RWPE1 (cell line): ENCODE measurements at regions not wholly inside any gene's neighbourhood (a gene's known extent, or its start where the extent isn't known, plus 50 kb on each side); places are given as distances from the start of the nearest gene placed in this dataset.

Source experiments
- CTCF ChIA-PET: fragments of 350-600 bp; sonication (Branson Sonifier 250); formaldehyde crosslinking; extraction: SDS; loops from one replicate; lab custom pipeline; 2021; lab: Yijun Ruan, JAX
- POLR2A ChIA-PET: fragments of 400-600 bp; formaldehyde crosslinking; extraction: SDS; loops from one replicate; lab custom pipeline; 2020; ENCODE audit warnings: antibody characterized with exemption; ENCODE audit not compliant: low non-redundant PET; lab: Yijun Ruan, JAX
- DNase-seq: peaks from one replicate; pipeline ENCODE4 v3.0.0; 2012; ENCODE audit warnings: low spot score
- H3K27ac ChIP-seq: fragments of 450-650 bp; 2 replicates; pipeline ENCODE4 v1.5.1; 2017
- CTCF ChIP-seq: fragments of 450-650 bp; conservative IDR thresholded peaks from 2 replicates; pipeline ENCODE4 v1.5.1; 2017; ENCODE audit warnings: low read depth, mild to moderate bottlenecking

DNA sequence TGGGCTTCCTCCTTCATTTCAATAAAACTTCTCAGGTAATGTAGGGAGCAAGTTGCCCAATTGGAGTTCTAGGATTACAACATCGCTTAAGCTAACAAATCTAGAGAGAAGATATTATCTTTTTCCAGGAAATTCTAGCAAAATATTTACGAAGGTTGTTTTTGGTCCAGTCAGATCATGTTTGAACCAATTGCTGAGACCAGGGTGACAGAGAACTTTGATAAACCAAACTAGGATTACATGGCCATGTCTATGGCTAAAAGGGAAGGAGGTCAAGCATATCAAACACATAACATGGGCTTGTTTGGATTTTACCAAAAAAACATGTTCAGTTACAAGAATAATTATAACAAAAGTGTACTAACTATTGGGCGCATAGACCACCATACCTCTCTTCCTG, 442.4 kb upstream of the SGCG start:
- no peak for DNase-seq
- H3K27ac ChIP-seq: no peak overlapping the region
- ChIA-PET CTCF (interaction anchor here (0.6 kb wide), 1 partner anchor 1029 kb away, joined by 3 read pairs; no protein-coding TSS in a partner anchor), POLR2A (no interaction called here)
- TF ChIP-seq CTCF: no peak

DNA sequence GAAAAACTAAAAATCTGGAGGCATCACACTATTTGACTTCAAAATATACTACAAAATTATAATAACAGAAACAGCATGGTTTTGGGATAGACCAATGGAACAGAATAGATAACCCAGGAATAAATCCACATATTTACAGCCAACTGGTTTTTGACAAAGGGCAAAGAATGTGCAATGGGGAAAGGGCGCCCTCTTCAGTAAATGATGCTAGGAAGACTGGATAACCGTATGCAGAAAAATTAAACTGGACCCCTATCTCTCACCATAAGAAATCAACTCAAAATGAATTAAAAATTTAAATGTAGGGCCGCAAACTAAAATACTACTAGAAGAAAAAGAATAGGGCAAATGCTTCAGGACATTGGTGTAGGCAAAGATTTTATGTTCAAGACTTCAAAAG, 440.5 kb upstream of the SGCG start:
- CTCF ChIA-PET: no interaction called here
- TF ChIP-seq CTCF: no peak
- H3K27ac ChIP-seq: no peak overlapping the region
- no peak for DNase-seq
- POLR2A ChIA-PET: no interaction called here

DNA sequence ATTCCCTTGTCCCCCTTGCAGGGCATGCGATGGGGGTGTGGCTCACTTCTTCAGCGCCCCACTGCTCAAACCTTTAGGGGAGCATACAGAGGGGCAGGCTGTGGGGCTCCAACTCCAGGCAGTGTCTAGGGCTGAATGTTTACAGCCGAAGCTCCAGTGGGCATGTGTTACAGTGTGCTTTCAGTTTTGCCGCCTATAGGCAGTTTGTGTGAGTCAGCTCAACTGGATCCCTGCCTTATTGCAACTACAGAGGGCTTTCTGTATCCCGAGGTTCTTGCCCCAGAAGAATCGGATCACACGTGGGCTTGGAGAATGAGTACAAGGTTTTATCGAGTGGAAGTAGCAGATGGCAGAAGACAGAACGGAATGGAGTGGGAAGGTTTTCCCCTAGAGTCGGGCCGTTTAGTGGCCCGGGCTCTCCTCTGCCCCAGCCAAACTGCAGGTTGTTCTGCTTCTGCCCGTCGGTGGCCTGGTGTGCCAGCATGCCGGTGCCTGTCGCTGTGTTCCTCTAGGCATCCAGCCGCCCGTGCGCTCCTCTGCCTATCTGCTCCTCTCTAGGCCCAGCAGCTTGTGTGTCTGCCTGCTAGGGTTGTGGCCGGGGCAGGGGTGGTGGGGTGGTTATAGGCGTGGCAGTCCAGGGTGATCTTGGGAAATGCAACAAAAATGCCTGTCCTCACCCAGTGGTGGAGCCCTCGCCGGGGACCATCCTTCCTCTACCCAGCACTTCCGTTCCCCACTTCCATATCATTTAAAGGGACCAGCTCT, 435.9 kb upstream of the SGCG start:
- DNase-seq: no peak
- ChIA-PET CTCF (interaction anchor here (1.0 kb wide), 1 partner anchor 10 kb away, joined by 3 read pairs; no protein-coding TSS in a partner anchor), POLR2A (no interaction called here)
- no peak for TF ChIP-seq CTCF
- H3K27ac ChIP-seq: no peak overlapping the region

DNA sequence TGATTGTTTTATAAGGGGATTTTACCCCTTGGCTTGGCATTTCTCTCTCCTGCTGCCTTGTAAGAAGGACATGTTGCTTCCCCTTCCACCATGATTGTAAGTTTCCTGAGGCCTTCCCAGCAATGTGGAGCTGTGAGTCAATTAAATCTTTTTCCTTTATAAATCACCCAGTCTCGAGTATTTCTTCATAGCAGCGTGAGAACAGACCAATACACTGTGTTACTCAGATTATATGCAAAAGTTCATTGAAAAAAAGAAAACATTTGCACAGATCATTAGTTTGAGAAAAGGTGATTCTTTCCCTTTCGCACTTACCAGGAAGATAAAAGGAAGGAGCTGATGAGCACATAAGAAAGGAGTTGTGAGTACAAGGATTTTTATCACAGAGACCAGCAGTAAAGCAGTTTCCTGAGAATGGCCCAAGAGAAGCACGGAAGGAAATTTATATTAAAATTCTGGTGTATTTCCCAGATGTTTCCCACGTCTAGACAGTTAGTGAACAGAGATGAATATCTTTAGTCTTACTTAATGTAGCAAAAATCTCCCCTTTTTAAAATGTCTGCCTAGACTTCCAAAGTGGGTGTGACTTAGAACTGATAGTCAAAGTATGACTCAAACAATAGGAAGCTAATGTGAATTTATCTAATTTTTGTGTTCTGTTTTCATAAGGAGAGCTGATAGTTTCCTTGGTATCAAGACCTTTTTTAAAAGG, 431.8 kb upstream of the SGCG start:
- no peak overlapping the region for H3K27ac ChIP-seq
- POLR2A ChIA-PET: no interaction called here
- TF ChIP-seq CTCF: no peak
- DNase-seq: no peak
- CTCF ChIA-PET: interaction anchor here (0.6 to 0.8 kb wide), 2 partner anchors 13 to 987 kb away, joined by 3 to 4 read pairs; no protein-coding TSS in a partner anchor

DNA sequence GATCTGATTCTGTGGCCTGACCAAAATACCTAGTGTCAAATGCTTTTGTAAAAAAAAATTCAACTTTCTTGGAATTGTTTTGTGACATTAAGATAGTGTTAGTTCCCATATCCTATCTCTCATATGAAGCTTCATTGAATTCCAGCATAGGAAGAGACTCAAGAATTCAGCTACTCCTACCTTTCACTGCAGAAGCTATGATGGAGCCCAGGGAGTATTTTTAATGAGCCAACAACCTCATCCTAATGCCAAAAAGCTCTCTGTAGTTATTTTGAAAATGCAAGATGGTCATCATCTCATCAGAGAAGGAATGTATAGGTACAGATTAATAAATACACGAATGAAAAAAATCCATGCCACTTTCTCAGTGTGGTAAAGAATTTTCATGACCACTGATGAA, 431.2 kb upstream of the SGCG start:
- ChIA-PET CTCF (interaction anchor here (0.6 to 0.8 kb wide), 3 partner anchors 12 to 987 kb away, joined by 3 to 4 read pairs (median 3); no protein-coding TSS in a partner anchor), POLR2A (no interaction called here)
- DNase-seq: no peak
- H3K27ac ChIP-seq: no peak overlapping the region
- no peak for TF ChIP-seq CTCF

DNA sequence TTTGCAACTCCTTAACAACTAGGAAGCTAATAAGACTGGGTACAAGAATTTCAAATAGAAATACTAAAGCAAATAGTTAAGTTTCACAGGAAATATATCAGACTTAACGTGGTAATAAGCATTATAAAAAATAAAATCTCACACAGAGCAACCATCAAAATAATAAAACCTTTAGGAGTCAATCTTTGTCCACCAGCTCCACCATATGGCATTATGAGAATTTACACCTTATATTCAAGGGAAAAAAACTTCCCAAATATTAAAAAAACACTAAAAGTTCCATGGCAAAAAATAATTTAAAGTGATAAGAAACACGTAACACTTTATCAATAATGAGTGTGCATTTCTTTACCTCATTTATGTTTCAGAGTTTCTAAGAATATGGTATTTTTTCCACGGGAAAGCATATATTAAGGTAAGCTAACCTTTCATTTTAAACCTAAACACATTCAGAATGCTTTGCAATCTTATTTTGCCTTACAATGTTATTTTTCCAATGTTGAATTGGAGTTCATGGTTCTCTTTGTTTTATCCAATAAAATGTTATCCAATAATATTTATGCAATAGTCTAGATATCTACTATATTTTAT, 423.2 kb upstream of the SGCG start:
- peak; percentile 31; the same call in 1 of the 2 replicates for TF ChIP-seq CTCF
- ChIA-PET CTCF (interaction anchor here (0.6 to 1.4 kb wide), 7 partner anchors 37 to 1132 kb away, joined by 3 to 4 read pairs (median 3); no protein-coding TSS in a partner anchor), POLR2A (no interaction called here)
- DNase-seq: peak; percentile 12
- H3K27ac ChIP-seq: no peak overlapping the region
